Fibroblast of villous mesenchyme (primary cell): ENCODE measurements at regions not wholly inside any gene's neighbourhood (a gene's known extent, or its start where the extent isn't known, plus 50 kb on each side); places are given as distances from the start of the nearest gene placed in this dataset.

Experiments used
- DNase-seq: peaks from one replicate; pipeline ENCODE4 v3.0.0-alpha.2; 2010; ENCODE audit warnings: low read depth
- H3K4me3 ChIP-seq: 2 replicates; pipeline ENCODE4 v1.5.1; 2011; ENCODE audit warnings: low read depth, mild to moderate bottlenecking, low read length
- TF ChIP-seq, protein P1 (sequence below): IDR thresholded peaks from 2 replicates; pipeline ENCODE4 v1.5.1; 2012; ENCODE audit warnings: low read depth, mild to moderate bottlenecking, low read length; ENCODE audit not compliant: insufficient read depth

DNA sequence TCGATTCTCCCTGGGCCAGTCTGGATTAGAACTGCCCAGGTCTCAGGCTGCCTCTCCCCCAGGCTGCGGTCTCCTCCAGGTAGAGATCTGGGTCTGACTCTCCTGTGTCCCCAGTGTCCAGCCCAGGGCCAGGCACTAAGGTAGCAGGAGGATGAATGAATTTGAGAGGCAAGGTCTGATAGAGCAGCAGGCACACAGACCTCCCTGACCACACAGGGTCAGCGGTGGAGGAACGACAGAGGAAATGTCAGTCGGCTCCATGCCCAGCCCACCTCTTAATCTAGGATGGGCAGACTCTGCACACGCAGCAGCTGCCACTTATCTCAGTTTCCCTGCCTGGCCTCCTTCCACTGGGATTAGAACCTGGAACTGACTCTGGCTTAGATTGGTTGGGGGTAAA is 272.7 kb upstream of the MVB12B start:
- TF ChIP-seq, protein P1, sequence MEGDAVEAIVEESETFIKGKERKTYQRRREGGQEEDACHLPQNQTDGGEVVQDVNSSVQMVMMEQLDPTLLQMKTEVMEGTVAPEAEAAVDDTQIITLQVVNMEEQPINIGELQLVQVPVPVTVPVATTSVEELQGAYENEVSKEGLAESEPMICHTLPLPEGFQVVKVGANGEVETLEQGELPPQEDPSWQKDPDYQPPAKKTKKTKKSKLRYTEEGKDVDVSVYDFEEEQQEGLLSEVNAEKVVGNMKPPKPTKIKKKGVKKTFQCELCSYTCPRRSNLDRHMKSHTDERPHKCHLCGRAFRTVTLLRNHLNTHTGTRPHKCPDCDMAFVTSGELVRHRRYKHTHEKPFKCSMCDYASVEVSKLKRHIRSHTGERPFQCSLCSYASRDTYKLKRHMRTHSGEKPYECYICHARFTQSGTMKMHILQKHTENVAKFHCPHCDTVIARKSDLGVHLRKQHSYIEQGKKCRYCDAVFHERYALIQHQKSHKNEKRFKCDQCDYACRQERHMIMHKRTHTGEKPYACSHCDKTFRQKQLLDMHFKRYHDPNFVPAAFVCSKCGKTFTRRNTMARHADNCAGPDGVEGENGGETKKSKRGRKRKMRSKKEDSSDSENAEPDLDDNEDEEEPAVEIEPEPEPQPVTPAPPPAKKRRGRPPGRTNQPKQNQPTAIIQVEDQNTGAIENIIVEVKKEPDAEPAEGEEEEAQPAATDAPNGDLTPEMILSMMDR = no peak
- no peak for DNase-seq
- no peak overlapping the region for H3K4me3 ChIP-seq

DNA sequence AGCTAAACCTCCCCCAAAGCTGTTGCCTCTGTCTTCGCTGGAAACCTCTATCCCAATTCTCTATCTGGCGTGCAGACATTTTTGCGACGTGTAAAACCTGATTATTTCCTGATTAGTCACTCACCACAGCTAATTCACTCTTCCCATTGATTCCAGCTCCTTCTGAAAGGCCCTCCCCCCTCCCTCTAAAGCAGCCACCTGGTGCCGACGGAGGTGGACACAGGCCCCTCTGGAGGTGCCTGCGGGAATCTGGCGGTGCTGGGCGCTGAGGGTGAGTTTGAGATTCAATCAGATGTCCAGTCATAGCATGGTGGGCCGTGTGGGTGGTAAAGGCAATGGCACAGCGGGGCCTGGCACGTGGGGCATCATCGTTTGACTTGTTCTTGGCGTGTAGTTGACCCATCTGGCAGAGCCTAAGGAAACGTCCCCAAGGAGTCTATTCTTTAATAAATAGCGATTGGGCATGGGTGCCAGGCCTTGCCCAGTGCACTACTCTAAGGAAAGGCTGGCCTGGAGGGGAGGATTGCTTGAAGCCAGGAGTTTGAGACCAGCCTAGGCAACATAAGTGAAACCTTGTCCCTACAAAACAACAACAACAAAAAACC is 271.1 kb upstream of the MVB12B start:
- TF ChIP-seq, protein P1 = no peak
- DNase-seq = no peak
- no peak overlapping the region for H3K4me3 ChIP-seq

DNA sequence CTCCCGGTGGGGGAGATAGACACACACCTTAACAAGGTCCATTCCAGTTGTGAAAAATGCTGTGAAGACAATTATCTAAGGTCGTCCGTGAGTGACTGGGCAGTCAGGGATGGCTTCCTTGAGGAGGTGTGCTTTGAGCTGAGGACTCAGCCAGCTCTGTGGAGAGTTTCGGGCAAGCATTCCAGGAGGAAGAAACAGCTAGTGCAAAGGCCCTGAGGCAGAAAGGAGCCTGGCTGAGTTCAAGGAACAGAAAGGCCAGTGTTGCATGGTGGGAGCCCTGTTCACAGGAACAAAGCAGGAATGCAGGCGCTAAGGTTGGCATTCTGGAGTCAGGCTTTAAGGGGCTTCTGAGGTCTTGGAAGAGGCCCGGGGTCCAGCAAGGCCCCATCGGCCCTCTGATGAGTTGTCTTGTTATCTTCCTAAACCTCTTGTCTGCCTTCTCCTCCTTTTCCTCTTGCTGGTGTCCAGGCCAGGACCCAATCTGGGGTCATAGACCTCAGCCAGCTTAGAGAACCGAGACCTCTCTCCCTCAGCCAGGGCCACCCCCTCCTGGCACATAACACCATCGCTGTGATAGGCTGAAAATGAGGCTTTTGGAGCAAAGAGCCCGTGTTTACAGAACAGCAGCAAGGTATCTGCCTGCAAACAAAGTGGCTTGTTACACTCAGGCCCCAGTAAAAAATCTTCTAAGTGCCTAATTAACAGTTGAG is 270.2 kb upstream of the MVB12B start:
- DNase-seq = no peak
- TF ChIP-seq, protein P1 = no peak
- no peak overlapping the region for H3K4me3 ChIP-seq

DNA sequence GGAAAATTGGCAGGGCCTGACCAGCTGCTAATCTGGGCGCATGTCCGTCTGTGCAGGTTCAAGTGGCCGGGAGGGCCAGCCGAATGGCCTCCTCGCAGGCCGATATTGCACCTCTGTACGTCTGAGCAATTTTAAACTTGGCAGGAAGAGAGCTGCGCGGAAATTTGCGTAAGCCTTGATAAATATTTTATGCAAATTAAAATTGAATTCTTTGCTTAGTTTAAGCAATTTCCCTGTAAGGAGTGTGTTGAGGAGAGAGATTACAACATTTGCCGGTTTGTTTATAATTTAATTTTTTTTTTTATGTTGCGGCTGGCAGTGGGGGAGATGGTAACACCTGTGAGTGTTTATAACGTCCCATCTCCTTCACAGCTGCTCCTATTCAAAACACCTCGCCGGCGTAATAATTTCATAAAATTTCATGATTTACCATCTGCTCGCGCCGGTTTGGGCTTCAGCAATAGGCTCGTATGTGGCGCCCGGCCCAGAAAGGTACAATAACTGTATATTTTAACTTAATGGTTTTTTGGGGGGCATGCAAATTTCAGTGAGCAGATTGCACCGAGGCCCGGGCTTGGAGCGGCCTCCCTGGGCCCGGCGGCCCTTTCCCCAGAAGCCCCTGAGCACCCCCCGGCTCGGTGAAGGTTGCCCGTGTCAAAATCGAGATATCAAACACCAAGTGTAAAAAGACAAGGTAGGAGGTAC is 269.4 kb upstream of the MVB12B start:
- H3K4me3 ChIP-seq = no peak overlapping the region

DNA sequence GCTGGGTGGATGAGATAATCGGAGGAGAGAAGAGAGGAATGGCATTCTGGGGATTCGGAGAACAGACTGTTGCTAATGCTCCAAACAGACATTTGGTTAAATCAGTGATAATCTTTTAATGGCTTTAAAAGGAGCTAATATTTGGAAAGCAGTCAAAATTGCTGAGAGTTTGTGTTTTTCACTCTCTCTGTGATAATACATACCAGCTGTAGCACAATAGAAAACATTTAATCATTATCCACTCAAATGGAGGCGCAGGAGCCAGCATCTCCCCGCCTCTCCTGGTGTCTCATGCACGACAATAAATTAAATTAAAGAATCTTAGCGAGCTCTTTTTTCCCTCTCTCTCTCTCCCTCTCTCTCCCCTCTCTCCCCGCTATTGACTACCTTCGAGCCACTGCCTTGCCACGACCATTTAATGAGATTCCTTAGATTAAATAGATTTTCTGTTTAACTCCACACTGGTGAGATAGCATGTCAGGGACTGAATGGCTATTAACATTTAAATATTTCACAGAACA is 268.6 kb upstream of the MVB12B start:
- no peak for DNase-seq
- TF ChIP-seq, protein P1 = no peak
- H3K4me3 ChIP-seq = no peak overlapping the region

More for the DNA sequence above, 269.4 kb upstream of the MVB12B start:
- no peak for DNase-seq
- TF ChIP-seq, protein P1 = no peak

DNA sequence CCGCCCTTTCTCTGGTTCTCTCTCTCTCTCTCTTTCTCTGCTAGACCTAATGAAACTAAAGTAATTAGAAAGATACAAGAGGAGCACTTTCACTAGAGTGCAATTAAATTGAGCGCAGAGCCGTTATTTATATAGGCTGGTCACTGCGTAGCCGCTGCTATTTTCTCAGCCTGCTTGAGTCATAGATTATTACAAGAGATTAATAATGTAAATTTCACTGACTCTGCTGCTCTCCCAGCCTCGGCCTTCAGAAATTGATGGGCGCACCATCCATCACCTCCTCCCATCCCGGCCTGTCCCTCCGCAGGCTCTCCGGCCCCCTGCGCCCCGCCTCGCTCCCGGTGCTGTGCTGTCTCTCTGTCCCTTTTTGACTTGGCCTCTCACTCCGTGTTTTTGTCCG is 268.0 kb upstream of the MVB12B start:
- DNase-seq = no peak
- no peak overlapping the region for H3K4me3 ChIP-seq
- TF ChIP-seq, protein P1 = no peak
